ENCODE measurements at regions not wholly inside any gene's neighbourhood (a gene's known extent, or its start where the extent isn't known, plus 50 kb on each side); places are given as distances from the start of the nearest gene placed in this dataset.

- no peaks in the 10 kb centered on the region for H3K36me3 ChIP-seq (ENCODE audit: insufficient read depth, low read depth, low read length)
- H3K27me3 ChIP-seq (ENCODE audit: insufficient read depth, low read length), result no peaks in the 10 kb centered on the region
- no peaks in the 10 kb centered on the region for H3K9me3 ChIP-seq (ENCODE audit: insufficient read depth, low read depth, low read length)
- H3K4me3 ChIP-seq (ENCODE audit: low read length), result no peak overlapping the region
- H3K4me1 ChIP-seq (ENCODE audit: insufficient read depth, low read length), result no peaks in the 10 kb centered on the region
- H3K27ac ChIP-seq (ENCODE audit: low read length), result no peak overlapping the region
- H3K9ac ChIP-seq (ENCODE audit: low read depth, low read length), result no peak overlapping the region
Observed at GRCh38 chr7:8809320-8809719, 375.9 kb downstream of the NXPH1 start.

GRCh38 chr7:8817448-8818036 lies 384.1 kb downstream of the NXPH1 start:
- no peak overlapping the region for H3K4me3 ChIP-seq (ENCODE audit: low read length)
- H3K36me3 ChIP-seq (ENCODE audit: insufficient read depth, low read depth, low read length), result no peaks in the 10 kb centered on the region
- H3K27me3 ChIP-seq (ENCODE audit: insufficient read depth, low read length), result no peaks in the 10 kb centered on the region
- H3K4me1 ChIP-seq (ENCODE audit: insufficient read depth, low read length), result no peaks in the 10 kb centered on the region
- no peak overlapping the region for H3K27ac ChIP-seq (ENCODE audit: low read length)
- H3K9ac ChIP-seq (ENCODE audit: low read depth, low read length), result no peak overlapping the region
- no peaks in the 10 kb centered on the region for H3K9me3 ChIP-seq (ENCODE audit: insufficient read depth, low read depth, low read length)

GRCh38 chr7:8818406-8818805 lies 385.0 kb downstream of the NXPH1 start:
- Histone ChIP-seq H3K27ac (ENCODE audit: low read length) (no peak overlapping the region), H3K4me1 (ENCODE audit: insufficient read depth, low read length) (no peaks in the 10 kb centered on the region), H3K9ac (ENCODE audit: low read depth, low read length) (no peak overlapping the region), H3K36me3 (ENCODE audit: insufficient read depth, low read depth, low read length) (no peaks in the 10 kb centered on the region), H3K9me3 (ENCODE audit: insufficient read depth, low read depth, low read length) (no peaks in the 10 kb centered on the region), H3K27me3 (ENCODE audit: insufficient read depth, low read length) (no peaks in the 10 kb centered on the region), H3K4me3 (ENCODE audit: low read length) (no peak overlapping the region)

- H3K4me3 ChIP-seq (ENCODE audit: low read length), result no peak overlapping the region
- no peaks in the 10 kb centered on the region for H3K9me3 ChIP-seq (ENCODE audit: insufficient read depth, low read depth, low read length)
- no peaks in the 10 kb centered on the region for H3K36me3 ChIP-seq (ENCODE audit: insufficient read depth, low read depth, low read length)
- no peaks in the 10 kb centered on the region for H3K27me3 ChIP-seq (ENCODE audit: insufficient read depth, low read length)
- H3K27ac ChIP-seq (ENCODE audit: low read length), result no peak overlapping the region
- no peaks in the 10 kb centered on the region for H3K4me1 ChIP-seq (ENCODE audit: insufficient read depth, low read length)
- H3K9ac ChIP-seq (ENCODE audit: low read depth, low read length), result no peak overlapping the region
Observed at GRCh38 chr7:8822595-8822994, 389.2 kb downstream of the NXPH1 start.

- Histone ChIP-seq H3K4me3 (ENCODE audit: low read length) (no peak overlapping the region), H3K36me3 (ENCODE audit: insufficient read depth, low read depth, low read length) (no peaks in the 10 kb centered on the region), H3K9me3 (ENCODE audit: insufficient read depth, low read depth, low read length) (no peaks in the 10 kb centered on the region), H3K9ac (ENCODE audit: low read depth, low read length) (no peak overlapping the region), H3K27me3 (ENCODE audit: insufficient read depth, low read length) (no peaks in the 10 kb centered on the region), H3K27ac (ENCODE audit: low read length) (no peak overlapping the region), H3K4me1 (ENCODE audit: insufficient read depth, low read length) (no peaks in the 10 kb centered on the region)
Observed at GRCh38 chr7:8823486-8823885, 390.1 kb downstream of the NXPH1 start.

GRCh38 chr7:8827329-8827728 lies 393.9 kb downstream of the NXPH1 start:
- H3K27ac ChIP-seq (ENCODE audit: low read length), result no peak overlapping the region
- H3K4me3 ChIP-seq (ENCODE audit: low read length), result no peak overlapping the region
- H3K36me3 ChIP-seq (ENCODE audit: insufficient read depth, low read depth, low read length), result no peaks in the 10 kb centered on the region
- no peaks in the 10 kb centered on the region for H3K9me3 ChIP-seq (ENCODE audit: insufficient read depth, low read depth, low read length)
- H3K4me1 ChIP-seq (ENCODE audit: insufficient read depth, low read length), result no peaks in the 10 kb centered on the region
- H3K9ac ChIP-seq (ENCODE audit: low read depth, low read length), result no peak overlapping the region
- no peaks in the 10 kb centered on the region for H3K27me3 ChIP-seq (ENCODE audit: insufficient read depth, low read length)

GRCh38 chr7:8829100-8829499 lies 395.7 kb downstream of the NXPH1 start:
- Histone ChIP-seq H3K9me3 (ENCODE audit: insufficient read depth, low read depth, low read length) (no peaks in the 10 kb centered on the region), H3K27ac (ENCODE audit: low read length) (no peak overlapping the region), H3K9ac (ENCODE audit: low read depth, low read length) (no peak overlapping the region), H3K4me1 (ENCODE audit: insufficient read depth, low read length) (no peaks in the 10 kb centered on the region), H3K27me3 (ENCODE audit: insufficient read depth, low read length) (no peaks in the 10 kb centered on the region), H3K36me3 (ENCODE audit: insufficient read depth, low read depth, low read length) (no peaks in the 10 kb centered on the region), H3K4me3 (ENCODE audit: low read length) (no peak overlapping the region)

GRCh38 chr7:8831376-8831775 lies 398.0 kb downstream of the NXPH1 start:
- H3K36me3 ChIP-seq (ENCODE audit: insufficient read depth, low read depth, low read length), result no peaks in the 10 kb centered on the region
- no peaks in the 10 kb centered on the region for H3K4me1 ChIP-seq (ENCODE audit: insufficient read depth, low read length)
- H3K9ac ChIP-seq (ENCODE audit: low read depth, low read length), result no peak overlapping the region
- no peak overlapping the region for H3K27ac ChIP-seq (ENCODE audit: low read length)
- no peak overlapping the region for H3K4me3 ChIP-seq (ENCODE audit: low read length)
- no peaks in the 10 kb centered on the region for H3K27me3 ChIP-seq (ENCODE audit: insufficient read depth, low read length)
- no peaks in the 10 kb centered on the region for H3K9me3 ChIP-seq (ENCODE audit: insufficient read depth, low read depth, low read length)

GRCh38 chr7:8833355-8833754 lies 399.9 kb downstream of the NXPH1 start:
- Histone ChIP-seq H3K4me3 (ENCODE audit: low read length) (no peak overlapping the region), H3K9ac (ENCODE audit: low read depth, low read length) (no peak overlapping the region)

GRCh38 chr7:8841171-8841570 lies 407.8 kb downstream of the NXPH1 start:
- H3K4me3 ChIP-seq (ENCODE audit: low read length), result no peak overlapping the region

More at GRCh38 chr7:8833355-8833754, 399.9 kb downstream of the NXPH1 start:
- Histone ChIP-seq H3K27ac (ENCODE audit: low read length) (no peak overlapping the region), H3K27me3 (ENCODE audit: insufficient read depth, low read length) (no peaks in the 10 kb centered on the region), H3K36me3 (ENCODE audit: insufficient read depth, low read depth, low read length) (no peaks in the 10 kb centered on the region), H3K4me1 (ENCODE audit: insufficient read depth, low read length) (no peaks in the 10 kb centered on the region), H3K9me3 (ENCODE audit: insufficient read depth, low read depth, low read length) (no peaks in the 10 kb centered on the region)

GRCh38 chr7:8871716-8872115 lies 438.3 kb downstream of the NXPH1 start:
- no peaks in the 10 kb centered on the region for H3K27me3 ChIP-seq (ENCODE audit: insufficient read depth, low read length)
- no peaks in the 10 kb centered on the region for H3K4me1 ChIP-seq (ENCODE audit: insufficient read depth, low read length)
- H3K36me3 ChIP-seq (ENCODE audit: insufficient read depth, low read depth, low read length), result no peaks in the 10 kb centered on the region
- H3K9me3 ChIP-seq (ENCODE audit: insufficient read depth, low read depth, low read length), result no peaks in the 10 kb centered on the region
- H3K27ac ChIP-seq (ENCODE audit: low read length), result no peak overlapping the region
- H3K4me3 ChIP-seq (ENCODE audit: low read length), result no peak overlapping the region
- H3K9ac ChIP-seq (ENCODE audit: low read depth, low read length), result no peak overlapping the region

More at GRCh38 chr7:8841171-8841570, 407.8 kb downstream of the NXPH1 start:
- no peak overlapping the region for H3K27ac ChIP-seq (ENCODE audit: low read length)
- H3K27me3 ChIP-seq (ENCODE audit: insufficient read depth, low read length), result no peaks in the 10 kb centered on the region
- no peaks in the 10 kb centered on the region for H3K4me1 ChIP-seq (ENCODE audit: insufficient read depth, low read length)
- no peaks in the 10 kb centered on the region for H3K9me3 ChIP-seq (ENCODE audit: insufficient read depth, low read depth, low read length)
- H3K36me3 ChIP-seq (ENCODE audit: insufficient read depth, low read depth, low read length), result no peaks in the 10 kb centered on the region
- no peak overlapping the region for H3K9ac ChIP-seq (ENCODE audit: low read depth, low read length)

GRCh38 chr7:8881916-8882315 lies 448.5 kb downstream of the NXPH1 start:
- Histone ChIP-seq H3K9me3 (ENCODE audit: insufficient read depth, low read depth, low read length) (no peaks in the 10 kb centered on the region), H3K4me1 (ENCODE audit: insufficient read depth, low read length) (no peaks in the 10 kb centered on the region), H3K27me3 (ENCODE audit: insufficient read depth, low read length) (no peaks in the 10 kb centered on the region), H3K36me3 (ENCODE audit: insufficient read depth, low read depth, low read length) (no peaks in the 10 kb centered on the region), H3K4me3 (ENCODE audit: low read length) (no peak overlapping the region), H3K9ac (ENCODE audit: low read depth, low read length) (no peak overlapping the region), H3K27ac (ENCODE audit: low read length) (no peak overlapping the region)

Data from iPS-20b (cell line).